ENCODE measurements at regions not wholly inside any gene's neighbourhood (a gene's known extent, or its start where the extent isn't known, plus 50 kb on each side); places are given as distances from the start of the nearest gene placed in this dataset.

- H3K9me3 Mint-ChIP-seq: peaks cover 64 to 76% of the 10 kb centered on the region in 2 experiments
- no peak for TF ChIP-seq CTCF (conservative IDR thresholded peaks at IDR 0.05)
- Histone ChIP-seq H2BK20ac (ENCODE audit: low read depth, low read length, poor library complexity, severe bottlenecking) (no peak overlapping the region), H3K18ac (ENCODE audit: insufficient read length, low read depth, low read length) (no peak overlapping the region), H2BK15ac (ENCODE audit: low read depth, low read length) (no peak overlapping the region), H3K23me2 (ENCODE audit: insufficient read length, low read depth, low read length, poor library complexity, severe bottlenecking) (no peaks in the 10 kb centered on the region), H3K27me3 (ENCODE audit: insufficient read depth, low read length) (no peaks in the 10 kb centered on the region), H3K27ac (ENCODE audit: insufficient read length, low read depth, low read length) (no peak overlapping the region), H2BK120ac (ENCODE audit: low read depth, low read length, poor library complexity, severe bottlenecking) (no peak overlapping the region), H3K4ac (ENCODE audit: low read depth, low read length) (no peak overlapping the region), H3T11ph (ENCODE audit: low read length) (no peak overlapping the region), H4K5ac (ENCODE audit: insufficient read length, low read depth, low read length) (no peak overlapping the region), H2BK12ac (ENCODE audit: insufficient read length, low read depth, low read length) (no peak overlapping the region), H3K4me1 (ENCODE audit: insufficient read depth, low read length) (no peaks in the 10 kb centered on the region), H3K56ac (ENCODE audit: insufficient read length, low read depth, low read length) (no peak overlapping the region), H3K14ac (ENCODE audit: insufficient read depth, low read length) (no peak overlapping the region), H3K23ac (ENCODE audit: insufficient read length, low read depth, low read length) (no peak overlapping the region), H4K91ac (ENCODE audit: insufficient read length, low read depth, low read length) (no peak overlapping the region), H3K79me2 (ENCODE audit: insufficient read depth, low read length) (no peaks in the 10 kb centered on the region), H4K8ac (replicated peaks; ENCODE audit: insufficient read length, low read depth, low read length) (no peak overlapping the region), H3K4me2 (ENCODE audit: insufficient read depth, insufficient read length, low read length) (no peak overlapping the region), H2AK5ac (ENCODE audit: insufficient read length, low read length) (no peak overlapping the region), H2BK5ac (ENCODE audit: insufficient read length, low read length) (no peak overlapping the region), H3K9ac (ENCODE audit: extremely low read depth, insufficient read length, low read length) (no peak overlapping the region), H3K9me3 (ENCODE audit: control insufficient read depth, low read depth, low read length) (peaks cover 23% of the 10 kb centered on the region), H2AFZ (ENCODE audit: low read length) (no peak overlapping the region), H4K20me1 (ENCODE audit: control insufficient read depth, insufficient read depth, insufficient read length) (no peaks in the 10 kb centered on the region), H3K79me1 (ENCODE audit: insufficient read depth, low read depth, low read length, poor library complexity, severe bottlenecking) (no peaks in the 10 kb centered on the region)
- no CpG with 5 or more reads among the region's 6 CpGs for WGBS (ENCODE audit: extremely low coverage, insufficient read length, low lambda C conversion rate)
- no peaks in the 10 kb centered on the region for H3K4me1 Mint-ChIP-seq
- no peak overlapping the region for H3K4me3 Mint-ChIP-seq
- no peak for DNase-seq
- H3K27me3 Mint-ChIP-seq (ENCODE audit: low read depth): no peaks in the 10 kb centered on the region; the same call in 1 of the 2 replicates
- peak overlapping the region in 1 of 3 experiments; percentile 40; a peak in 1 of 7 replicates for H3K27ac Mint-ChIP-seq
- H3K36me3 Mint-ChIP-seq (ENCODE audit: insufficient read depth in 1 of 3, low read depth in 3 of 3): no peaks in the 10 kb centered on the region; a peak in 1 of 7 replicates
Measured at GRCh38 chrX:44088510-44089144, 115.4 kb upstream of the NDP start.
